SU-DHL-6 (cell line): ENCODE measurements at regions not wholly inside any gene's neighbourhood (a gene's known extent, or its start where the extent isn't known, plus 50 kb on each side); places are given as distances from the start of the nearest gene placed in this dataset.

Experiments
- H2AFZ ChIP-seq: fragments of 200-600 bp; sonication (generic); 2 replicates; pipeline ENCODE4 v1.6.1; 2014; ENCODE audit warnings: low read depth, mild to moderate bottlenecking, moderate library complexity, mixed read lengths, antibody characterized with exemption, low read length; ENCODE audit not compliant: severe bottlenecking
- H3F3A ChIP-seq: fragments of 200-600 bp; shearing (Covaris generic); 2 replicates; pipeline ENCODE4 v1.6.0; 2016; ENCODE audit warnings: antibody characterized with exemption, mild to moderate bottlenecking; ENCODE audit not compliant: insufficient read depth
- H3K27ac ChIP-seq: fragments of 200-600 bp; sonication (generic); 2 replicates; pipeline ENCODE4 v1.5.1; 2016; ENCODE audit warnings: low read depth, mild to moderate bottlenecking, low read length, moderate library complexity, mixed read lengths
- H3K27me3 ChIP-seq: fragments of 200-600 bp; sonication (generic), shearing (Covaris generic); 2 replicates; pipeline ENCODE4 v1.6.0; 2014; ENCODE audit warnings: mild to moderate bottlenecking, low read length
- H3K36me3 ChIP-seq: fragments of 200-600 bp; sonication (generic); 2 replicates; pipeline ENCODE4 v1.6.1; 2014; ENCODE audit warnings: mild to moderate bottlenecking, low read length, mixed read lengths
- H3K4me2 ChIP-seq: fragments of 300-600, 200-600 bp; shearing (Covaris generic), sonication (generic); 2 replicates; pipeline ENCODE4 v1.6.0; 2014; ENCODE audit warnings: low read length, low read depth, mild to moderate bottlenecking; ENCODE audit not compliant: poor library complexity, severe bottlenecking
- H3K4me3 ChIP-seq: fragments of 200-600 bp; sonication (generic); 2 replicates; pipeline ENCODE4 v1.5.1; 2014; ENCODE audit warnings: antibody characterized with exemption, low read length, mild to moderate bottlenecking, mixed read lengths; ENCODE audit not compliant: insufficient read depth, poor library complexity, severe bottlenecking
- H3K79me2 ChIP-seq: fragments of 200-600 bp; sonication (generic); 2 replicates; pipeline ENCODE4 v1.6.1; 2014; ENCODE audit warnings: mild to moderate bottlenecking, low read length, moderate library complexity; ENCODE audit not compliant: insufficient read depth
- H3K9ac ChIP-seq: fragments of 200-600 bp; sonication (generic); 2 replicates; pipeline ENCODE4 v1.7.0; 2014; ENCODE audit warnings: mild to moderate bottlenecking, low read length
- H3K9me2 ChIP-seq: fragments of 200-600 bp; sonication (generic); replicated peaks from 2 replicates; pipeline ENCODE4 v1.6.1; 2014; ENCODE audit warnings: low read length; ENCODE audit not compliant: insufficient read depth
- H3K9me3 ChIP-seq: fragments of 200-600 bp; sonication (generic); 2 replicates; pipeline ENCODE4 v1.6.1; 2014; ENCODE audit warnings: low read length, mixed read lengths; ENCODE audit not compliant: insufficient read depth
- H4K20me1 ChIP-seq: fragments of 200-600 bp; sonication (generic); 2 replicates; pipeline ENCODE4 v1.6.1; 2014; ENCODE audit warnings: low read depth, mild to moderate bottlenecking, antibody characterized with exemption, low read length, moderate library complexity, mixed read lengths
- CTCF ChIP-seq: fragments of 200-600 bp; sonication (generic); IDR thresholded peaks from one replicate; pipeline ENCODE4 v1.5.1; 2017; ENCODE audit warnings: antibody characterized with exemption, mild to moderate bottlenecking, low read length, moderate library complexity; ENCODE audit not compliant: insufficient read depth, poor library complexity, severe bottlenecking
- EZH2phosphoT487 ChIP-seq: fragments of 200-600 bp; sonication (generic), shearing (Covaris generic); conservative IDR thresholded peaks from 2 replicates; pipeline ENCODE4 v1.6.1; 2018; ENCODE audit warnings: mild to moderate bottlenecking, antibody characterized with exemption, low read length, moderate library complexity, mixed read lengths

- H3K4me3 ChIP-seq: no peak overlapping the region
- H3K27ac ChIP-seq: no peak overlapping the region
- no peaks in the 10 kb centered on the region for H3K79me2 ChIP-seq
- no peaks in the 10 kb centered on the region for H4K20me1 ChIP-seq
- TF ChIP-seq EZH2phosphoT487: no peak
- H3K9me2 ChIP-seq: no peaks in the 10 kb centered on the region
- H3K27me3 ChIP-seq: no peaks in the 10 kb centered on the region
- no peaks in the 10 kb centered on the region for H3K36me3 ChIP-seq
- no peaks in the 10 kb centered on the region for H3F3A ChIP-seq
- no peak overlapping the region for H2AFZ ChIP-seq
- H3K9me3 ChIP-seq: no peaks in the 10 kb centered on the region
- no peak overlapping the region for H3K4me2 ChIP-seq
- H3K9ac ChIP-seq: no peak overlapping the region
These were observed 326.3 kb downstream of the EPHA4 start for GRCh38 chr2:221245772-221246171.

GRCh38 chr2:221254299-221254698 lies 317.8 kb downstream of the EPHA4 start:
- H2AFZ ChIP-seq: no peak overlapping the region
- no peak overlapping the region for H3K4me2 ChIP-seq
- no peaks in the 10 kb centered on the region for H3F3A ChIP-seq
- H3K9me2 ChIP-seq: no peaks in the 10 kb centered on the region
- H3K27ac ChIP-seq: no peak overlapping the region
- H3K79me2 ChIP-seq: no peaks in the 10 kb centered on the region
- no peaks in the 10 kb centered on the region for H3K9me3 ChIP-seq
- TF ChIP-seq CTCF: no peak
- no peak for TF ChIP-seq EZH2phosphoT487
- no peak overlapping the region for H3K9ac ChIP-seq
- no peak overlapping the region for H3K4me3 ChIP-seq
- H3K27me3 ChIP-seq: no peaks in the 10 kb centered on the region
- H3K36me3 ChIP-seq: no peaks in the 10 kb centered on the region
- no peaks in the 10 kb centered on the region for H4K20me1 ChIP-seq

GRCh38 chr2:221255862-221256261 lies 316.2 kb downstream of the EPHA4 start:
- Histone ChIP-seq H2AFZ (no peak overlapping the region), H3K4me2 (no peak overlapping the region), H3K27ac (no peak overlapping the region), H3K79me2 (no peaks in the 10 kb centered on the region), H3F3A (no peaks in the 10 kb centered on the region), H3K9ac (no peak overlapping the region), H3K9me2 (no peaks in the 10 kb centered on the region), H3K36me3 (no peaks in the 10 kb centered on the region), H3K27me3 (no peaks in the 10 kb centered on the region), H3K4me3 (no peak overlapping the region), H3K9me3 (no peaks in the 10 kb centered on the region), H4K20me1 (no peaks in the 10 kb centered on the region)
- TF ChIP-seq CTCF: no peak
- no peak for TF ChIP-seq EZH2phosphoT487

GRCh38 chr2:221258464-221258863 lies 313.6 kb downstream of the EPHA4 start:
- no peaks in the 10 kb centered on the region for H3K9me2 ChIP-seq
- no peaks in the 10 kb centered on the region for H3K27me3 ChIP-seq
- H3K27ac ChIP-seq: no peak overlapping the region
- H3K4me2 ChIP-seq: no peak overlapping the region
- H3K9ac ChIP-seq: no peak overlapping the region
- TF ChIP-seq EZH2phosphoT487 (no peak), CTCF (no peak)
- no peak overlapping the region for H3K4me3 ChIP-seq
- H2AFZ ChIP-seq: no peak overlapping the region
- no peaks in the 10 kb centered on the region for H4K20me1 ChIP-seq
- no peaks in the 10 kb centered on the region for H3K36me3 ChIP-seq
- H3K9me3 ChIP-seq: no peaks in the 10 kb centered on the region
- H3F3A ChIP-seq: no peaks in the 10 kb centered on the region
- no peaks in the 10 kb centered on the region for H3K79me2 ChIP-seq
